HFFc6 (cell line): ENCODE measurements at regions not wholly inside any gene's neighbourhood (a gene's known extent, or its start where the extent isn't known, plus 50 kb on each side); places are given as distances from the start of the nearest gene placed in this dataset.

Source experiments
- DNase-seq: peaks from one replicate; pipeline ENCODE4 v3.0.0-alpha.2; 2018
- H3K27ac Mint-ChIP-seq: 2 replicates; pipeline ENCODE4 v1.8.0; 2020; ENCODE audit warnings: mild to moderate bottlenecking, mixed read lengths
- H3K27me3 Mint-ChIP-seq: 2 replicates; pipeline ENCODE4 v1.8.0; 2021; ENCODE audit warnings: mild to moderate bottlenecking, moderate library complexity, mixed read lengths; ENCODE audit not compliant: insufficient read depth
- H3K36me3 Mint-ChIP-seq: 2 replicates; pipeline ENCODE4 v1.8.0; 2021; ENCODE audit warnings: low read depth, mixed read lengths
- H3K4me1 Mint-ChIP-seq: 2 replicates; pipeline ENCODE4 v1.8.0; 2020; ENCODE audit warnings: low read depth, mixed read lengths
- H3K4me3 Mint-ChIP-seq: 2 replicates; pipeline ENCODE4 v1.8.0; 2020; ENCODE audit warnings: mild to moderate bottlenecking, moderate library complexity, mixed read lengths
- H3K9me3 Mint-ChIP-seq: 2 replicates; pipeline ENCODE4 v1.8.0; 2020; ENCODE audit warnings: mild to moderate bottlenecking, mixed read lengths
- CTCF ChIP-seq: fragments of 200-600 bp; sonication (generic); IDR thresholded peaks from 2 replicates; pipeline ENCODE4 v1.5.0; 2021; ENCODE audit warnings: antibody characterized with exemption, mild to moderate bottlenecking

DNA sequence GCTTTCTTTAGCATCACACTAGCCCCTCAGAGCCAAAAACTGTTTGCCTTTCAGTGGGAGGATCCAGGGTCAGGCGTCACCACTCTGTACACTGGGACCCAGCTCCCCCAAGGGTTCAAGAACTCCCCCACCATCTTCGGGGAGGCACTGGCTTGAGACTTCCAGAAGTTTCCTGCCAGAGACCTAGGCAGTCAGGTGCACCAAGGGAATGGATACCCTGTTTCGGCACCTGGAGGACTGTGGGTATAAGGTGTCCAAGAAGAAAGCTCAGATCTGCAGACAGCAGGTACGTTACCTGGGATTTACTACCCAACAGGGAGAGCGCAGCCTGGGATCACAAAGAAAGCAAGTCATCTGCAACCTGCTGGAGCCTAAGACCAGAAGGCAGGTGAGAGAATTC lies 603.0 kb downstream of the UQCRFS1 start:
- Mint-ChIP-seq H3K36me3 (no peaks in the 10 kb centered on the region), H3K4me1 (no peaks in the 10 kb centered on the region), H3K27me3 (no peaks in the 10 kb centered on the region), H3K4me3 (no peak overlapping the region), H3K27ac (no peak overlapping the region), H3K9me3 (peaks cover 49% of the 10 kb centered on the region)
- TF ChIP-seq CTCF: no peak
- DNase-seq: no peak

- Mint-ChIP-seq H3K4me1 (no peaks in the 10 kb centered on the region), H3K27me3 (no peaks in the 10 kb centered on the region), H3K27ac (no peak overlapping the region), H3K9me3 (peaks cover 49% of the 10 kb centered on the region), H3K4me3 (no peak overlapping the region), H3K36me3 (no peaks in the 10 kb centered on the region)
- no peak for TF ChIP-seq CTCF
- DNase-seq: no peak
These were observed 603.7 kb downstream of the UQCRFS1 start for GRCh38 chr19:28609091-28609755.

DNA sequence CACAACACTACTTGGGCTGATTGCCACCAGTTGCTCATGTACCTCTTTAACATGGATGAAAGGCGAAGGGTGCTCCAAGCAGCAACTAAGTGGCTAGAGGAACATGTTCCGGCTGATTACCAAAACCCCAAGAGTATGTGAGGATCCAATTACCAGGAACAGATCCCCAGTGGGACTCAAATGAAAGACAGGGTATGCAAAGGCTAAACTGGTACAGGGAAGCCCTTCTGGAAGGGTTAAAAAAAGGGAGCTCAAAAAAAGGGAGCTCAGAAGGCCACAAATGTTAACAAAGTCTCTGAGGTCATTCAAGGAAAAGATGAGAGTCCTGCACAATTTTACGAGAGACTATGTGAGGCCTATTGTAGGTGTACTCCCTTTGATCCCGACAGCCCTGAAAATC lies 604.7 kb downstream of the UQCRFS1 start:
- H3K4me3 Mint-ChIP-seq: no peak overlapping the region
- H3K27me3 Mint-ChIP-seq: no peaks in the 10 kb centered on the region

GRCh38 chr19:28607066-28607583 lies 605.8 kb downstream of the UQCRFS1 start:
- no peak overlapping the region for H3K4me3 Mint-ChIP-seq
- no peak for DNase-seq

More for the DNA sequence above, 604.7 kb downstream of the UQCRFS1 start:
- no peak for TF ChIP-seq CTCF
- no peak overlapping the region for H3K27ac Mint-ChIP-seq
- H3K4me1 Mint-ChIP-seq: no peaks in the 10 kb centered on the region
- no peaks in the 10 kb centered on the region for H3K36me3 Mint-ChIP-seq
- peaks cover 53% of the 10 kb centered on the region for H3K9me3 Mint-ChIP-seq
- DNase-seq: no peak

GRCh38 chr19:28606269-28607032 lies 606.5 kb downstream of the UQCRFS1 start:
- TF ChIP-seq CTCF: no peak

More at GRCh38 chr19:28607066-28607583, 605.8 kb downstream of the UQCRFS1 start:
- Mint-ChIP-seq H3K27ac (no peak overlapping the region), H3K27me3 (no peaks in the 10 kb centered on the region), H3K4me1 (no peaks in the 10 kb centered on the region), H3K9me3 (peaks cover 62% of the 10 kb centered on the region), H3K36me3 (no peaks in the 10 kb centered on the region)
- no peak for TF ChIP-seq CTCF

More at GRCh38 chr19:28606269-28607032, 606.5 kb downstream of the UQCRFS1 start:
- no peaks in the 10 kb centered on the region for H3K4me1 Mint-ChIP-seq
- peaks cover 69% of the 10 kb centered on the region for H3K9me3 Mint-ChIP-seq
- peaks cover 6% of the 10 kb centered on the region; the same call in 1 of the 2 replicates for H3K36me3 Mint-ChIP-seq
- no peak for DNase-seq
- no peaks in the 10 kb centered on the region for H3K27me3 Mint-ChIP-seq
- H3K4me3 Mint-ChIP-seq: no peak overlapping the region
- no peak overlapping the region for H3K27ac Mint-ChIP-seq
